Left colon (tissue), 2 donors: ENCODE measurements at regions not wholly inside any gene's neighbourhood (a gene's known extent, or its start where the extent isn't known, plus 50 kb on each side); places are given as distances from the start of the nearest gene placed in this dataset.

Experiments
- ATAC-seq: fragments of 200-7000 bp; cut with Tn5 transposase; one replicate; pipeline ENCODE4 v1.9.1; 2020; ENCODE audit warnings: mild to moderate bottlenecking, moderate library complexity
- DNase-seq, 2 donors: peaks; one replicate each; pipeline ENCODE4 v3.0.0-alpha.2; 2020
- intact Hi-C, 2 donors: fragments of 100-400 bp; cut with DNase I in 1 of 2; cut with micrococcal nuclease in 1 of 2; formaldehyde crosslinking; loops; one replicate each; pipeline versions ENCODE4 v1.11.2 to v1.14.0; 2022; cut with DNase I, micrococcal nuclease
- donor health status: DM: no; HTN: no; CAD: no.
- donor health status: DM: yes; HTN: yes; CAD: no.

DNA sequence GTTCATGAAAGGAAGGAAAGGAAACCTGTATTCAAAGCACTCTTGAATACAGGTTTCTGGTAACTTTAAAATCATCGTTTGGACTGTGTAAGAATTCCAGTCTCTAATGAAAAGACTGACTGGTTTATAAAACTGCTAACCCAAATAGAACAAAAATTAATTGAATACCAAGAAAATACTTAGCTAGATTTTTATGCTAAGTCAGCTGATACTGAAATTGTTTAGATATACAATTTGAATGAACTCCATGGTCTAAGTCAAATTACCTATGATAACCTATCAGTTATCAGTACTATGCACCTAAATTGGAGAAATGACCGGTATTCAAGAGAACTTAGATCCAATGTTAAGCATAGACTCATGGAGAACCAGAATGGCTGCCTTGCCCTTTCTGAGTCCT is 338.3 kb downstream of the RNF144B start:
- no peak for ATAC-seq
- intact Hi-C loops = no loop called here

DNA sequence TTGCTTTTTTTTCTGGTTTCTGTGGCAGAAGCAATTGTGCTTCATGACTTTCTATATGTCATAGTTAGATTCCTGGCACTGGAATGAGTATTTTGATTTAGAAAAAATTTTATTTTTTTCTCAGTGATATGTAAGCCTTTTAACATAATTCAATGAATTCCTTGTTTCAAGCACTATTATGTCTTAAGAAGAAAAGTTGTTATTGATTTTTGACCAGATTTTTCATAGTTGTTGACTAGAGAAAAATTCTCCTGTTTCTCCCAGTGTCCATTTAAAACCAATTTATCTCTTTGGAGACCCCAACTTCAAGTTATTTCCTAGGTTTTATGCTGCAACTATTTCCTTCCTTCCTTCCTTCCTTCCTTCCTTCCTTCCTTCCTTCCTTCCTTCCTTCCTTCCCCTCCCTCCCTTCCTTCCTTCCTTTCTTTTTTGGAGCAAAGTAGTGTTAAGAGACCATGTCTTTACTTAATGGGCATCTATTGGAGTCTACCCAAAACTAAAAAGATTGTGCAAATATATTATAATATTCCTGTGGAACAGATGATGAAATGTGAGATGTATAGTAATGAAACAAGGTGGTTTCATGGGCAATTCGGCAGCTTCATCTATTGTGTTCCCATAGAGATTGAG is 346.9 kb downstream of the RNF144B start:
- ATAC-seq (no peak), DNase-seq (no peak)
- intact Hi-C loops = no loop called here

More for the DNA sequence above, 338.3 kb downstream of the RNF144B start:
- DNase-seq = no peak

DNA sequence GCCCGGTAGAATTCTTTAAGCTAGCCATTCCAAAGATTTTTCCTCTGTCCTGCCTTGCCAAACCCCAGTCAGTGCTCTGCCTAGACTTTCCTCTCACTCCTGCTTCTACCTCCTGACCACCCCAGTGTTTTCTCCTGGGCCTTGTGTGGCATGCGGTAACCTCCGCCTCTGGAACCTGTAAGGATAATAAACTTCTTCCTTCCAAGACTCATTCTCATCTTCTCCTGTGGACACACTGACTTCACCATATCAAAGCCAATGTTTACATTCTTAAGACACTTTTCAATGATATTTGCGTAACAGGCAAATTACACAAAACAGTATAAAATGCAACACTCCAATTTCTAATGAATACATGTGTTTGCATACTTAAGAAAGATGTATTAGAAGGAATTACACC is 354.6 kb downstream of the RNF144B start:
- DNase-seq (no peak), ATAC-seq (no peak)
- intact Hi-C loops = no loop called here

DNA sequence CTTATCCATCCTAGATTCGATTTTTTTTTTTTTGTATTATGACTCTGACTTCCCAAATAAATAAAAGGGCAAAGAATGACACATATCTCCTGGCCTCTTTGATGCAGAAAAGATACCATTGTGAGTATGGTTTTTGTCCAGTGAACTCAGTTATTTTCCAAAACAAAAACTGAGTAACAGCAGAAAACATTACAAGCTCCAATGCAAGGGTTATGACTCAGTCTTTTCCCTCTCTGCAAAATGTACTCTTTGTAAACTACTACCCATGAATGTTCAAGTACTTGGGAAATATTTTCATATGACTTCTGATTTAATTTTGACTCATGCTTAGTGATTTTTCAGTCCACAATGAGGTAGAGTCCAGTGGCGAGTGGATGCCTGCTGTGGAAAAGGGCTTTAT is 355.3 kb downstream of the RNF144B start:
- DNase-seq (no peak), ATAC-seq (no peak)
- intact Hi-C loops = no loop called here

DNA sequence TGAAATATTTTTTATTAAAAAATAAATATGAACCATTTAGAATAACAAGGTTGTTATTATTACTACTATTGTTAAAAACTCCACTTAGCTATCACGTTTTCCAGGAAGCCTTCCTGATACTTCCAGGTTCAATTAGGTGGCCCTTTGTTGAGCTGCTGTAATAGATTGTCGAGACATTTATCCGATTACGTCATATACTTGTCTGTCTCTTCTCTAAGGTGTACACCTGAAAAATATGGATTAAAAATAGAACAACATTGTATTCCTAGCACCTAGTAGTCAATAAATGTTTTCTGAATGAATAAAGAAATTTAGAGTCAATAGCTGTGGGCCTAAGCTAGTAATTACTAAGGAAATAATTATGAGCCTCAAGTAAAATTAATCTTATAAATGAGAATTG is 359.6 kb downstream of the RNF144B start:
- DNase-seq = no peak
- ATAC-seq = no peak
- intact Hi-C loops = loop anchor here in 1 of 2 donors (5.0 kb wide), 1 partner anchor 1101 kb away; no protein-coding TSS in a partner anchor

DNA sequence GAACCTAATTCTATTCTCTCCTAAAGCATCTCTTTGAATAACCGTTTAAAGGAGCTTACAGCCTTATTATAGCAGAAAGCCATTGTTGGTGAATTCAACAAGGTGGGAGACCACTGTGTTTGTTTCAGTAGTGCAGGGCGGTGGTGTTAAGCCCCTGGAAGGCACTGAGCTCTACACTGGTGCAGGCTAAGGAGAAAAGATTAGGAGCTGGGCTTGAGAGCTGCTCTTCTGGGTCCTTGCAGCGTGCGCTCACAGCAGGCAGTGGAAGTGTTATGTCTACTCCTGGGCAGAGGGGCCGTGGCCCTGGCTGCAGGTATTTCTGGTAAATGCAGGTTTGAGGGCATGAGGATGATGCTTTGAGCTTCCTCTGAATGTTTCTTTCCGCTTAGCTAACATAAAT is 361.2 kb downstream of the RNF144B start:
- no peak for ATAC-seq
- DNase-seq = no peak
- intact Hi-C loops = loop anchor here in 1 of 2 donors (5.0 kb wide), 1 partner anchor 1099 kb away; no protein-coding TSS in a partner anchor

DNA sequence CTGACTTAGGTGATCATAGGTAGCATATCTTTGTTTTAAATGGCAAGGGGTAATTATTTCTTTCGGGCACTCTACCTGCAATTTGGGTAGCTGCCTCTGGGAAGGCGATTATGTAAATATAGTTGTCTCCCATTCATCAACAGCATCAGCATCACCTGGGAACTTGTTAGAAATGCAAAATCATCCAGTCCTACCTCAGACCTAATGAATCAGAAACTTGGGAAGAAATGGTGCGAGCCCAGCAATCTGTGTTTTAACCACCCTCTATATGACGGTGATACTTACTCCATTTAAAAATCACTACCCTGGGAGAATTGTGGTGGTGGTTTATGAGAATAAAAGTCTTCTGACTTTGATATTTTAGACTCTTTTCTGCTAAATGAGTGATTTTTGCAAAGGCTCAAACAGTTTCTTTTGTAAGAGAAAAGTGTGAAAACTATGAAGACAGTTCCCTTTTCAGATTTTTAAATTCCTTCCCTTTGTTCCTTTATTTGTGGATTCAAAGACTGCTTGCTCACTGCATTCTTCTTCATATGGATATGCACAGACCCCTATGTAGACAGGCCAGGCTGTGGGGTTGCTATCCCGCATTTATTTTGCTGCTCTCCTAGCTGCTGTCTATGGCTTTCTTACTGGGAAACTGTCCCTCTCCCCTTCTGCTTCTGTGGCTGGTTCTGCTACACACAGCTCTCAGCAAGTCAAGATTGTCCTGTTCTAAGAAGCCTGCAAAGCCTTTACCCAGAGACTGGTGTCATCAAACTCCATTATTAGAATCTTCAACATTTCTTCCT is 365.3 kb downstream of the RNF144B start:
- no peak for ATAC-seq
- intact Hi-C loops = no loop called here
- no peak for DNase-seq

DNA sequence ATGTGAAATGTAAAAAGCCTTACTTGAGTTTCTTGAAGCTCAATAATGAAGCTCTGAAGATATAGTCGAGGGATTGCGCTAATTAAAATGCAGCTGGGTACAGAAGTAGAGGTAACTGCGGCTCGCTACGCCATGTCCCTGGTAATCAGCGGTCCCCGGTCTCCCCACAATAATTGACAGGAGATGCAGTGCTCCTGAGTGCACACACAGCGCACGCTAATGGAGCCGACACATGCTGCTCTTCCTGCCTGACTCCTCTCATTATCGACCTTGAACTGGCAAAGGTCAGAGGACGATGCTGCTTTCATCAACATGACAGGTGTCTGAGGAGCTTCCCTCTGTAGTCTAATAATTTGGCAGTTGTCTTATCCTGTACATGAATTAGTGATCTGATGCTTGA is 365.9 kb downstream of the RNF144B start:
- no peak for ATAC-seq
- intact Hi-C loops = no loop called here
- DNase-seq = no peak

DNA sequence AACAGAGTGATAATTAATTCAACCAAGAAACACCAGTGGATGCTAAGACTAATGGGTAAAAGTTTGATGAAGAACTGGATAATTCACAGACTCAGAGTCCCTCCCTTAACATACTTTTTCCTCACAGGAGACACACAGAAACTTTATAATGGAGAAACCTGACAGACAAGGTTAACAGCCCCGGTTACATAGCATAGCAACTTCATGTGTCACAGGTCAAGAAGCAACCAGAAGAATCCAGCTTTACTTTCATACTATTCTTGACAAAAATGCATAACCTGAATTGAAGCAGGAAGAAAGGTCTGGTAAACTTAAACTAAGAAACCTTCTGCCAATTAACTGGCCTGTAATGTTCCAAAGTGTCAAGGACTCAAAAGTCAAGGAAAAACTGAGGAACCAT is 375.9 kb downstream of the RNF144B start:
- ATAC-seq (no peak), DNase-seq (no peak)
- intact Hi-C loops = no loop called here

DNA sequence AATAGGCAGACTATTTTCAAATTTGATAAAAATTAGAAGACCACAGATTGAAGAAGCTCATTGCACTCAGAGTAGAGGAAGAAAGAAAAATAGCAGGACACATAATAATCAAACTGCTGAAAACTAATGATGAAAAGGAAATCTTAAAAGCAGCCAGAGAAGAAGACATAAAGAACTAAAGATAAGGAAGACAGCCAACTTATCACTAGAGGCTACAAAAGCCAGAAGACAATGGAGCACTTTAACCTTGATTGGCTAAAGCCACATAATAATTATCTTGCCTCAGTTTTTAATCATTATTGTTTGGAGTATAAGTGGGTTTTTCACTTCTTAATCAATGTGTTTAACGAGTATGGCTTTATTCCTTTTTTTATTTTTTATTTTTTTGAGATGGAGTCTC is 397.6 kb downstream of the RNF144B start:
- intact Hi-C loops = no loop called here
- DNase-seq = no peak
- ATAC-seq = no peak

DNA sequence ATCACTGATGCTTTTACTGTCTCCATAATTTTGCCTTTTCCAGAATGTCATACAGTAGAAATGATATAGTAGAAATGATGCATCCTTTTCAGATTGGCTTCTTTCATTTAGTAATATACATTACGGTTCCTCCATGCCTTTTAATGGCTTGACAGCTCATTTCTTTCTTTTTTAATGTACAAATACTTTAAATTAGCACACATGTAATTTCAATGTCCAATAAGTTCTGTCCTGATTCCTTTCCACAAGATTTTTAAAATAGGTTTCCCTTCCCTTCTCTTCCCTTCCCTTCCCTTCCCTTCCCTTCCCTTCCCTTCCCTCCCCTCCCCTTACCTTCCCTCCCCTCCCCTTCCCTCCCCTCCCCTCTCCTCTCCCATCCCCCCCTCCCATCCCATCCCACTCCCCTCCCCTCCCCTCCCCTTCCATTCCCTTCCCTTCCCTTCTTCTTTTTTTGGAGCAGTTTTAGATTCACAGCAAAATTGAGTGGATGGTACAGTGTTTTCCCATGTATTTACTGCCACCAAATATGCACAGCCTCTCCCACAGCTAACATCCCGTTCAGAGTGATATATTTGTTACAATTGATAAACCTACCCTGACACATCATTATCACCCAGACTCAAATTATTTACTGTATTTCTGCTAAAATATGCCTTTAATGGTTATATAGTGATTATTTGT is 398.8 kb downstream of the RNF144B start:
- ATAC-seq = no peak
- DNase-seq = no peak
- intact Hi-C loops = no loop called here

DNA sequence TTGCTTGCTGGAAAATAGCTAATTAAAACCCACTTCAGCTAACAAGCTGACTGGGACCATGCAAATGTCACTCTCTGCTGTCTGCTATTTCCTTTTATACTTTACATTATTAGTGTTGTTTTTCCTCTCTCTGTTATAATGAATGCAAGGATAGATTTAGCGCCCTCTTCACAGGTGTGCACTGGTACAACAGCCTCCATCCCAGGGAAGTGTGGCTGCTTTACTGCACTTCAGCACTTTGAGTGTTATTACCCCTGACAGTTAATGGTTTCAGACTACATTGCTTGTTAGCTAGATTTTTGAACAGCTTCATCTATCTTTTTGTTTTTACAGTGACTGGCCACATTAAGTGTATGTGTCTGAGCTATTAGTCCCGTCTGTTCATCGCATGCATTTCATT is 405.7 kb downstream of the RNF144B start:
- DNase-seq = no peak
- intact Hi-C loops = no loop called here

DNA sequence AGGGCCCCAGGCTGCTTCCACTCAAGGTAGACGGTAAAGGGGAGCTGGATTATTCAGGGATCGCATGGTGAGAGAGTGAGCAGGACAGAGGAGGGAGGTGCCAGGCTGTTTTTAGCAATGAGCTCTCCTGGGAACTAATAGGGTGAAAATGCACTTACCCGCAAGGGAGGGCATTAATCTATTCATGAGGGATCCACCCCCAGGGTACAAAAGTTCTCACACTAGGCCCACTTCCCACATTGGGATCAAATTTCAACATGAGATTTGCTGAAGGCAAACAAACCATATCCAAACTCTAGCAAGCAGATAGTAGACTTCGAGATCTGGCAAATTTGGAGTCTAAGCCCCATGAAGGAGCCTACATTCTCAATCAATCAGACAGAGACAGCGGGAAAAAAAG is 408.6 kb downstream of the RNF144B start:
- ATAC-seq (no peak), DNase-seq (no peak)
- intact Hi-C loops = no loop called here

More for the DNA sequence above, 405.7 kb downstream of the RNF144B start:
- no peak for ATAC-seq

DNA sequence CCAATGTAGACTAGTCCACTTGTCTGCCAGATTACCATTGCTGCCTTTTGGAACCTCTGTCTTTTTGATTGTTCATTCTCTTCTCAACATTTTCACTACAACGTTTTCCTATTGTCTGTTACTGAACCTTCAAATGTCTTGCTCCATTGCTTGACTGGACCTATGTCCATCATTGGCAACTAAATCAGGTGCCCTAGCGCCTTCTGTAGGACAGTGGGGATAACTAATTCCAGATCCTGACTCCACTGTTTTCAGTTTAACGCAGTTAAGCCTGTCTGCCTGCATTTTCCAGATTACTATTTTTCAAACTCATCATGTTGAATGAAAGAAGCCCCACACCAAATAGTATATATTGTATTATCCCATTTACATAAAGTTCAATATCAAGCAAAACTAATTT is 433.6 kb downstream of the RNF144B start:
- DNase-seq (no peak), ATAC-seq (no peak)
- intact Hi-C loops = no loop called here

DNA sequence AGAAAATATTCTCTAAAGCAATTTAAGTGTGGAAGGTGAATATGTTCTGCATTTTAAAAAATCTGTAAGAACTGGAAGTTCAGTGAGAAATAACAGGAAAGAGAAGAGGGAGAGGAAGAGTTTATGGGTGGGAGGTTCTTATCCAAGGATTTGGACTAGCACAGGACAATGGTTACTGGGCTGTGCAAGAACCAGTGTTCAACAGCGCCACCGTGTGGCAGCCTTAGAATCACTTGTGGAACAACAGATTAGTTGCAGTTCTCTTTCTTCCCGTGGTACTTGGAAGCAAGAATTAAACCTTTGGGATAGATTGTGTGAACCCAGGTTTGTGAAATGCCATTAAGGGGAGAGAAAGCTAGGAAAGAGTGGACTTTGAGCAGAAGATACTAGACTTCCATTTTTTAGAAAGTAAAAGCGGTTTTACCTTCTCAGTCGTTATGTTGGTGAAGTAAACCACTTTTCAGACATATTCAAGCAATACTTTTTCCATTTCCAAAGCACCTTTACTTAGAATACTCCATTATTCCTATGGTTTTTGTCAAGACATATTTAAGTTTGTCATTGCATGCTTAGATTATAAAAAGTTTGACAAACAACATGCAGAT is 436.7 kb downstream of the RNF144B start:
- no peak for ATAC-seq
- DNase-seq = peak in 1 of 2 donors; percentile 11
- intact Hi-C loops = no loop called here

DNA sequence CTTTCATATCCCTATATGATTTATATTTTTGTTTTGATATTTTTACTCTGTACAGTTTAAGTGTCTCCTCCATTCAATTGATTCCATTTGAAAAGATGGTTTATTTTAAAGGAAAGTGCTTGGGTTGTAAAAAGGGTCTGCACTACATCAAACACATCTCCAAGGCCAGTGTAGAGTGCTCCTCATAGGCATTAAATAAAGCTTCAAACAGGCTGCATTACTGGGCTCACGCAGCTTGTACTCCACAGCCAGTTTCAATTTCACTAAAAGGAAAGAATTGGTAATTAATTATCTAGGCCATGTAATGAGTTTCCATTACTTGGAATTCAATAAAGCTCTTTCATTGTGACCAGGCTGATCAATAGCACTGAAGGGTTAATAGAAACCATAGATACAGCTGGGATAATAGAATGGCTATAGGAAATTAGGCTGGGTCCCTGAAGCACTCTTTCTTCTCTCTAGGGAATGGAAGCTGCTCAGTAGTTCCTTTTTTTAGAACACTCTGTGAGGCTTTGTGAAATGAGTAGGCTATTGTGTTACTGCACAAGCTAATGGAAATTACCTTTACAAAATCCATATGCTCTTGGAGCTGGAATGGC is 442.2 kb downstream of the RNF144B start:
- intact Hi-C loops = no loop called here
- DNase-seq = no peak
- no peak for ATAC-seq

DNA sequence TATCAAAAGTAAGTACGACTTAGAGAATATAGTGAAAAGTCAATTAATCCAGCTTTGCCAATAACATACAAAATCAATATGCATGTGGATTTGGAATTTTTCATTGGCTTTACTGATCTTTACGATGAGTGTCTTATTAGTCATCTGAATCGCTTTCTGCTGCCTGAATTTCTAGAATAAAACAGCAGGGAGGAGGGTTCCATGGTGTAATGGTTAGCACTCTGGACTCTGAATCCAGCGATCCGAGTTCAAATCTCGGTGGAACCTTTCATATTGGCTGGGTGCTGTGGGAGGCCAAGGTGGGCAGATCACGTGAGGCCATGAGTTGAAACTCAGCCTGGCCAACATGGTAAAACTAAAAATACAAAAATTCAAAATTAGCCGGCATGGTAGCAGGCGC is 448.8 kb downstream of the RNF144B start:
- intact Hi-C loops = no loop called here
- DNase-seq (no peak), ATAC-seq (no peak)

DNA sequence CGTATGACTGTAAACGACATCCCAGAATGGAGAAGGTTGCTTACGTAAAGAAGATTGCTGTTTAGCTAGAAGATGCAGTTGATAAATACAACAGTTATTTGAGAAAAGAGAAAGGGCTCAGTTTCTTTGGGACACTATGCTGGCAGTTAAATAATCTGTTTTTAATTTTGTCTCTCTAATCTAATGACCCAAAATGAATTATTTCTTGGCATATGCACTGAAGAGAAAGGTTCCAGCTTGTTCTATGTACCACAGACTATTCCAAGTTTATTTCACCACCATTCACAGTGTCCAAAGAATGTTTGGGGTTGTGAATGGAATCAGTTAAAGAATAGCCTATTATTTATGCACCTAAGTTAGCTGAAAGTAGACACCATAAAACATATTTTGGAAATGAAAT is 449.9 kb downstream of the RNF144B start:
- DNase-seq (no peak), ATAC-seq (no peak)
- intact Hi-C loops = no loop called here

DNA sequence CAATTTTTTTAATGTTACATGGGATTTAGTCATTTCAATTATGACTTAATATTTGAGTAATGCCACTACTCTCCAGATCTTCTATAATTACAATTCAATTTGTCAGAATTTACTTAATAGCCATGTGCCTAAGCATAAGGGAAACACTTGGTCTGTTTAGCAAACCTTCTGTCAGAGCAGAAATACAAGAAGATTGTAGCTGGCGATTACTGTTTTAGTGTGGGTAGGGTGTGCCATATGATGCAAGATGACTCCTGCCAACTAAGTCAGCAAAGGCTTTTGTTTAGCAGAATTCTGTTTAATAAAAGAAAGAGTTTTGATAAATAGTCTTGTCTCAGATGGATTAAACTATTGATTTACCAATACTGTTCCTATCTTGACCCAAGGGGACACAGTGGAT is 455.4 kb downstream of the RNF144B start:
- DNase-seq (no peak), ATAC-seq (no peak)
- intact Hi-C loops = no loop called here
